Pancreas (tissue), 10 donors: ENCODE measurements at regions not wholly inside any gene's neighbourhood (a gene's known extent, or its start where the extent isn't known, plus 50 kb on each side); places are given as distances from the start of the nearest gene placed in this dataset.

Source experiments
- ATAC-seq, 4 donors: fragments of 200-7000 bp; cut with Tn5 transposase; one replicate each; pipeline versions ENCODE4 v1.8.0 to v1.9.1; 2020; ENCODE audit warnings: mild to moderate bottlenecking in 4 of 4, moderate library complexity in 4 of 4
- DNase-seq, 6 donors: peaks; one replicate each; pipeline ENCODE4 v3.0.0-alpha.2; 2020
- FAIRE-seq: peaks from 2 replicates; lab custom pipeline; 2012; peaks lifted over from hg19 to GRCh38; lab: Jason Lieb, UNC
- H3K27ac ChIP-seq, 4 donors: fragments of 200-600 bp; sonication (generic); 1 replicate in 3 of 4; 2 replicates in 1 of 4; pipeline versions ENCODE4 v1.5.0 to v1.8.0; 2020
- H3K27me3 ChIP-seq, 4 donors: fragments of 200-600 bp; one replicate each; pipeline ENCODE4 v1.8.0; 2021
- H3K36me3 ChIP-seq, 3 donors: fragments of 200-600 bp; sonication (generic) in 1 of 3; one replicate each; pipeline versions ENCODE4 v1.5.0 to v1.8.0; 2020 to 2021
- H3K4me1 ChIP-seq, 3 donors: fragments of 200-600 bp; one replicate each; pipeline ENCODE4 v1.8.0; 2021
- H3K4me3 ChIP-seq, 4 donors: fragments of 200-600 bp; sonication (generic) in 2 of 4; one replicate each; pipeline versions ENCODE4 v1.5.0 to v1.8.0; 2020 to 2021
- H3K9me3 ChIP-seq, 4 donors: fragments of 200-600 bp; one replicate each; pipeline ENCODE4 v1.8.0; 2021
- WGBS, 2 donors: extraction: QIAGEN DNeasy Blood & Tissue Kit; methylation state at CpG; one replicate each; pipeline ENCODE4 v1.1.7; 2013; 5-methylcytosine and 5-hydroxymethylcytosine counted together
- intact Hi-C, 3 donors: fragments of 100-400 bp; cut with DNase I; formaldehyde crosslinking; loops; one replicate each; pipeline versions ENCODE4 v1.11.1 to v1.14.2; 2022
- TF ChIP-seq, protein P1 (sequence below), 4 donors: fragments of 200-600 bp; sonication (generic) in 3 of 4; IDR thresholded peaks; one replicate each; pipeline versions ENCODE4 v1.5.0 to v1.8.0; 2021; ENCODE audit warnings: antibody characterized with exemption in 4 of 4
- donor health status: healthy with polysubstance abuse.
- donor health status: DM: no; HTN: no; CAD: no; lungs with moderate emphysema.
- donor health status: DM: no; HTN: no; CAD: no.
- donor health status: control.
- donor health status: control.
- donor health status: Bipolar disorder and iron deficiency.
- donor health status: DM: yes; HTN: yes; CAD: no.
- donor health status: DM: no; HTN: no; CAD: no.
- donor health status: DM: no; HTN: no; CAD: no.
- donor health status: DM: yes; HTN: yes; CAD: no.

GRCh38 chr5:174336479-174336878 lies 291.0 kb downstream of the NSG2 start:
- H3K27ac ChIP-seq, result no peak overlapping the region
- ATAC-seq, result no peak
- no peaks in the 10 kb centered on the region for H3K9me3 ChIP-seq
- no peak for FAIRE-seq
- H3K4me1 ChIP-seq, result no peaks in the 10 kb centered on the region
- no peak for DNase-seq
- TF ChIP-seq, protein P1, sequence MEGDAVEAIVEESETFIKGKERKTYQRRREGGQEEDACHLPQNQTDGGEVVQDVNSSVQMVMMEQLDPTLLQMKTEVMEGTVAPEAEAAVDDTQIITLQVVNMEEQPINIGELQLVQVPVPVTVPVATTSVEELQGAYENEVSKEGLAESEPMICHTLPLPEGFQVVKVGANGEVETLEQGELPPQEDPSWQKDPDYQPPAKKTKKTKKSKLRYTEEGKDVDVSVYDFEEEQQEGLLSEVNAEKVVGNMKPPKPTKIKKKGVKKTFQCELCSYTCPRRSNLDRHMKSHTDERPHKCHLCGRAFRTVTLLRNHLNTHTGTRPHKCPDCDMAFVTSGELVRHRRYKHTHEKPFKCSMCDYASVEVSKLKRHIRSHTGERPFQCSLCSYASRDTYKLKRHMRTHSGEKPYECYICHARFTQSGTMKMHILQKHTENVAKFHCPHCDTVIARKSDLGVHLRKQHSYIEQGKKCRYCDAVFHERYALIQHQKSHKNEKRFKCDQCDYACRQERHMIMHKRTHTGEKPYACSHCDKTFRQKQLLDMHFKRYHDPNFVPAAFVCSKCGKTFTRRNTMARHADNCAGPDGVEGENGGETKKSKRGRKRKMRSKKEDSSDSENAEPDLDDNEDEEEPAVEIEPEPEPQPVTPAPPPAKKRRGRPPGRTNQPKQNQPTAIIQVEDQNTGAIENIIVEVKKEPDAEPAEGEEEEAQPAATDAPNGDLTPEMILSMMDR (IDR thresholded peaks at IDR 0.05), result no peak
- no peaks in the 10 kb centered on the region for H3K36me3 ChIP-seq
- H3K27me3 ChIP-seq, result no peaks in the 10 kb centered on the region
- intact Hi-C loops, result no loop called here
- no peak overlapping the region for H3K4me3 ChIP-seq
- 46 to 59% methylated on average over 5 of the region's 5 CpGs for WGBS, 2 donors

DNA sequence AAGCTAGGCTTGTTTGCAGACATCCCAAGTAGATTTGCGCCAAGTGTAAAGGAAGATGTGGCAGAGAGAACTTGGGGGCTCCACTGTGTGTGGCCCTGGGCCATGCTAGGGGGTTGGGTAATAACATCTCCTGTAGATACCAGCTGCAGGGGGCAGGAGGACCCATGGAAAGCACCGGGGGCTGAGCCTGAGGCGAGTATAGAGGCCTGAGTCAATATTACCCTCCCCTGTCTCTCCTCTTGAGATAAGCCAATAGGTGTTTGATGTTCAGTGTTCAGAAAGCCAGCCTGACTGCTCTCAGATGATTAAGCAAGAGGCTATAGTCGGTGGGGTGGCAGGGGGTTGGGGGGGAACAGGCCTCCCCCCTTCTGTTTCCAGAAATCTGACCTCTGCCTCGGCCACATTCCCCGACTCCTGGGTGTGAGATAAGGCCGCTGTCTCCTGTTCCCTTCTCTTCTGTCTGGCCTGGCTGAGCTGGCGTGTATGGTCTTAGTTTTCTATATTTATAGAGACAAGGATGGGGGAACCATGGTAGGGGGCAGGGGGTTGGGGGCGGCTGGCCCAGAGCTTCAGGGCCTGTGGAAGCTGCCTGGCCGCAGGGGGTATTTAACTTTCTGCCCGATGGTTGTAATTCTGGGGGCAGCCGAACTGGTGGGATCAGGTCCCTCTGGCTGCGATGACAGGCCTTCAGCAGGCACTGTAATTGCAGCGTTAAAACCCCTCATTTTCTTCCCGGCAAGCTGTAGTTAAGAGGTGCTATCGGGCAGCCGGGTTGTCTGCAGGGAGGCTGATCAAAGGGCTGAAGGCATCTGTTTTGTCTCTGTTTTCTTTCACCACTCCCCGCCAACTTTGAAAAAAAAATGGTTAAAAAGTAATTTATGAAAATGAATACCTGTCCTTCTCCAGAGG lies 292.0 kb downstream of the NSG2 start:
- WGBS, 2 donors, result 39 to 42% methylated on average over 18 of the region's 18 CpGs
- Histone ChIP-seq H3K27ac (no peak overlapping the region), H3K27me3 (no peaks in the 10 kb centered on the region), H3K4me3 (no peak overlapping the region), H3K4me1 (no peaks in the 10 kb centered on the region), H3K36me3 (no peaks in the 10 kb centered on the region), H3K9me3 (no peaks in the 10 kb centered on the region)
- FAIRE-seq (no peak), ATAC-seq (no peak), DNase-seq (no peak)
- TF ChIP-seq, protein P1 (IDR thresholded peaks at IDR 0.05), result no peak
- intact Hi-C loops, result no loop called here

- Histone ChIP-seq H3K4me1 (no peaks in the 10 kb centered on the region), H3K9me3 (no peaks in the 10 kb centered on the region), H3K27me3 (no peaks in the 10 kb centered on the region), H3K36me3 (no peaks in the 10 kb centered on the region), H3K27ac (no peak overlapping the region), H3K4me3 (no peak overlapping the region)
- DNase-seq (no peak), ATAC-seq (no peak), FAIRE-seq (no peak)
- WGBS, 2 donors, result 33 to 34% methylated on average over 13 of the region's 13 CpGs
- intact Hi-C loops, result no loop called here
- TF ChIP-seq, protein P1 (IDR thresholded peaks at IDR 0.05), result no peak
These were observed 292.9 kb downstream of the NSG2 start for GRCh38 chr5:174338185-174339010.

- no peaks in the 10 kb centered on the region for H3K4me1 ChIP-seq
- no peak for DNase-seq
- intact Hi-C loops, result no loop called here
- FAIRE-seq, result no peak
- H3K27me3 ChIP-seq, result no peaks in the 10 kb centered on the region
- ATAC-seq, result no peak
- no peaks in the 10 kb centered on the region for H3K9me3 ChIP-seq
- TF ChIP-seq, protein P1 (IDR thresholded peaks at IDR 0.05), result no peak
- H3K36me3 ChIP-seq, result no peaks in the 10 kb centered on the region
- H3K4me3 ChIP-seq, result no peak overlapping the region
- no peak overlapping the region for H3K27ac ChIP-seq
- 73 to 79% methylated on average over 4 of the region's 4 CpGs for WGBS, 2 donors
These were observed 293.6 kb downstream of the NSG2 start for GRCh38 chr5:174339130-174339529.
